Stimulated activated CD4-positive, alpha-beta T cell treated with anti-CD3 and anti-CD28 coated beads, Interleukin-4, amount 100 ng/mL, for 1 hour (primary cell): ENCODE measurements at regions not wholly inside any gene's neighbourhood (a gene's known extent, or its start where the extent isn't known, plus 50 kb on each side); places are given as distances from the start of the nearest gene placed in this dataset.

Experiments
- DNase-seq: peaks from one replicate; pipeline ENCODE4 v3.0.0-alpha.2; 2020

GRCh38 chr12:77189458-77189857 lies 124.1 kb upstream of the E2F7 start:
- DNase-seq: no peak

GRCh38 chr12:77179515-77179914 lies 114.1 kb upstream of the E2F7 start:
- no peak for DNase-seq

- DNase-seq: no peak
Measured at GRCh38 chr12:77167801-77168200, 102.4 kb upstream of the E2F7 start.

GRCh38 chr12:77166696-77167095 lies 101.3 kb upstream of the E2F7 start:
- no peak for DNase-seq

GRCh38 chr12:77163074-77164038 lies 98.0 kb upstream of the E2F7 start:
- no peak for DNase-seq

GRCh38 chr12:77161944-77162343 lies 96.6 kb upstream of the E2F7 start:
- DNase-seq: no peak

GRCh38 chr12:77160931-77161330 lies 95.6 kb upstream of the E2F7 start:
- no peak for DNase-seq

GRCh38 chr12:77153706-77154105 lies 88.3 kb upstream of the E2F7 start:
- no peak for DNase-seq

GRCh38 chr12:77152623-77153193 lies 87.3 kb upstream of the E2F7 start:
- DNase-seq: no peak

GRCh38 chr12:77151030-77151429 lies 85.7 kb upstream of the E2F7 start:
- no peak for DNase-seq

- DNase-seq: peak; percentile 8
Measured at GRCh38 chr12:77133566-77133965, 68.2 kb upstream of the E2F7 start.

GRCh38 chr12:77131977-77132490 lies 66.7 kb upstream of the E2F7 start:
- DNase-seq: no peak

GRCh38 chr12:77130193-77130592 lies 64.8 kb upstream of the E2F7 start:
- no peak for DNase-seq

- DNase-seq: no peak
Measured at GRCh38 chr12:77124767-77125166, 59.4 kb upstream of the E2F7 start.

GRCh38 chr12:77122661-77123060 lies 57.3 kb upstream of the E2F7 start:
- DNase-seq: no peak

- no peak for DNase-seq
Measured at GRCh38 chr12:77122236-77122635, 56.9 kb upstream of the E2F7 start.

- DNase-seq: no peak
Measured at GRCh38 chr12:77120156-77121085, 55.1 kb upstream of the E2F7 start.

- DNase-seq: no peak
Measured at GRCh38 chr12:77118696-77119095, 53.3 kb upstream of the E2F7 start.

- no peak for DNase-seq
Measured at GRCh38 chr12:77116277-77116676, 50.9 kb upstream of the E2F7 start.

GRCh38 chr12:77115471-77115870 lies 50.1 kb upstream of the E2F7 start:
- DNase-seq: no peak
